Peyer's patch (tissue), 4 donors: ENCODE measurements at regions not wholly inside any gene's neighbourhood (a gene's known extent, or its start where the extent isn't known, plus 50 kb on each side); places are given as distances from the start of the nearest gene placed in this dataset.

Experiments
- DNase-seq, 3 donors: peaks; one replicate each; pipeline ENCODE4 v3.0.0-alpha.2; 2017 to 2019
- H3K27ac ChIP-seq, 4 donors: fragments of 200-600 bp; sonication (generic); one replicate each; pipeline ENCODE4 v1.5.1; 2016 to 2019
- H3K27me3 ChIP-seq, 2 donors: fragments of 200-600 bp; sonication (generic); one replicate each; pipeline ENCODE4 v1.5.1; 2019
- H3K36me3 ChIP-seq, 3 donors: fragments of 200-600 bp; sonication (generic); one replicate each; pipeline ENCODE4 v1.5.1; 2016 to 2019
- H3K4me1 ChIP-seq, 4 donors: fragments of 200-600 bp; sonication (generic); one replicate each; pipeline ENCODE4 v1.5.1; 2016 to 2019
- H3K4me3 ChIP-seq, 4 donors: fragments of 200-600 bp; sonication (generic); 1 replicate in 3 of 4; 2 replicates in 1 of 4; pipeline ENCODE4 v1.5.1; 2016 to 2019; ENCODE audit warnings: mild to moderate bottlenecking in 1 of 4
- H3K9me3 ChIP-seq, 4 donors: fragments of 200-600 bp; sonication (generic); one replicate each; pipeline ENCODE4 v1.5.1; 2016 to 2019; ENCODE audit warnings: mild to moderate bottlenecking in 1 of 4
- CTCF ChIP-seq, 6 experiments: fragments of 450-650 bp in 4 of 6; fragments of 200-600 bp in 2 of 6; sonication (generic) in 1 of 6; IDR thresholded peaks; one replicate each; pipeline ENCODE4 v1.5.1; 2017 to 2019; ENCODE audit warnings: antibody characterized with exemption in 6 of 6, mild to moderate bottlenecking in 3 of 6, moderate library complexity in 1 of 6
- POLR2A ChIP-seq, 2 donors: fragments of 450-650 bp; IDR thresholded peaks; one replicate each; pipeline ENCODE4 v1.5.1; 2017; ENCODE audit warnings: antibody characterized with exemption in 2 of 2, mild to moderate bottlenecking in 2 of 2, moderate library complexity in 2 of 2

DNA sequence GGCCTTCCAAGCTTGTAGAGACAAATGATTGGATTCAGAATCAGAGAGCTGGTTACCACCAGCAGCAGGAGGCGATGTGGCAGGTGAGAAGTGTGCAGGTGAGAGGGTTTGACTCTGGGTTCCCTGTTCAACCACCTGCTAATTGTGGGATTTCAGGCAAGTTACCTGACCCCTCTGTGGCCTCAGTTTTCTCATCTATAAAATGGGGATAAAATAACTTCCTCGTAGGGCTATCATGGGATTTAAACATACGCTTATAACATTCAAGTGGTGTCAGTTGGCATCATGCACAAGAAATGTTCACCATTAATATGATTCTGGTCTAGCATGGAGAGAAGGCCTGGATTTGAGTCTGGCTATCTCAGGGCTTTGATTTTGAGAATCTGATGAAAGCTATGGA, 143.8 kb upstream of the MYL2 start:
- no peaks in the 10 kb centered on the region for H3K4me1 ChIP-seq
- H3K9me3 ChIP-seq: no peaks in the 10 kb centered on the region
- H3K27me3 ChIP-seq: no peaks in the 10 kb centered on the region
- no peak overlapping the region for H3K4me3 ChIP-seq
- no peak for DNase-seq
- H3K36me3 ChIP-seq: no peaks in the 10 kb centered on the region
- TF ChIP-seq POLR2A (IDR thresholded peaks at IDR 0.05) (no peak), CTCF (IDR thresholded peaks at IDR 0.05) (no peak)
- H3K27ac ChIP-seq: no peak overlapping the region

- Histone ChIP-seq H3K4me3 (no peak overlapping the region), H3K4me1 (no peaks in the 10 kb centered on the region), H3K36me3 (no peaks in the 10 kb centered on the region), H3K27me3 (no peaks in the 10 kb centered on the region), H3K27ac (no peak overlapping the region), H3K9me3 (no peaks in the 10 kb centered on the region)
- TF ChIP-seq CTCF (IDR thresholded peaks at IDR 0.05) (no peak), POLR2A (IDR thresholded peaks at IDR 0.05) (no peak)
- no peak for DNase-seq
Measured at GRCh38 chr12:111063295-111064026, 143.1 kb upstream of the MYL2 start.

GRCh38 chr12:111057701-111058425, 137.5 kb upstream of the MYL2 start:
- H3K4me1 ChIP-seq: peaks cover 0 to 9% (median 0%) of the 10 kb centered on the region in 4 donors
- no peaks in the 10 kb centered on the region for H3K36me3 ChIP-seq
- peak overlapping the region in 3 of 4 donors; percentile 55 to 70 (median 57) for H3K27ac ChIP-seq
- TF ChIP-seq CTCF (IDR thresholded peaks at IDR 0.05): no peak
- no peak for TF ChIP-seq POLR2A (IDR thresholded peaks at IDR 0.05)
- no peaks in the 10 kb centered on the region for H3K27me3 ChIP-seq
- no peaks in the 10 kb centered on the region for H3K9me3 ChIP-seq
- H3K4me3 ChIP-seq: no peak overlapping the region
- DNase-seq: no peak

DNA sequence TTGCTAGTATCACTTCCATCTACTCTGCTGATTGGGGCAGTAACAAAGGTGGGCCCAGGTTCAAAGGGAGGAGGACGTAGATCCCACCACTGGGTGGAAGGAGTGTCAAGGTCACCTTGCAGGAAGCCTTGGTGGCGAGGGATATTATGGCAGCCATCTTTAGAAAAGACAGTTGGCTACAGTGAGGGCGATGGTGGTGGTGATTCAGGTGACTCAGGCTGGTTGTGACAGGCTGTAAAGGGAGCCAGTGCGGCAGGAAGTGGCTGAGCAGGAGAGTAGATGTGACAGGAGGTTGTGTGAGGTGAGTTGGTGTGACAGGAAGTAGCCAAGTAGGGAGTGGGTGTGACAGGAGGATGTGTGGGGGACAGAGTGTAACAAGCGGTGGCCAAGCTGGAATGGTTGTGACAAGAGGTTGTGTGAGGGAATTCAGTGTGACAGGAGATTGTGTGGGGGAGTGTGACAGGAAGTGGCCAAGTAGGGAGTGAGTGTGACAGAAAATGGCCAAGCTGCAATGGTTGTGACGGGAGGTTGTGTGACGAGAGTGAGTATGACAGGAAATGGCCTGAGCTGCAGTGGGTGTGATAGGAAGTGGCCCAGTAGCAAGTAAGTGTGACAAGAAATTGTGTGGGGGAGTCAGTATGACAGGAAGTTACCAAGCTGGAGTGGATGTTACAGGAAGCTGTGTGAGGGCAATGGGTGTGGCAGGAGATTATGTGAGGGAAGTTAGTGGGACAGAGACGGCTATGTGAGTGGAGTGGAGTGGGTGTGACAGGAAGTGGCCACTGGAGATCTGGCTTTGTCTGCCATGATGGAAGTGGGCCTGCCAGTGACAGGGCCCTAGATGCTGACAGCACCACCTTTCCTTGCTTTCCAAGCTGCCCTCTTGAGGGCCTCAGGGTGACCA, 136.5 kb upstream of the MYL2 start:
- H3K4me3 ChIP-seq: no peak overlapping the region
- DNase-seq: peak in 2 of 3 donors; percentile 62 to 75
- no peak for TF ChIP-seq POLR2A (IDR thresholded peaks at IDR 0.05)
- TF ChIP-seq CTCF (IDR thresholded peaks at IDR 0.05): no peak
- no peaks in the 10 kb centered on the region for H3K36me3 ChIP-seq
- peak overlapping the region; percentile 6 to 70 (median 56) for H3K27ac ChIP-seq
- H3K4me1 ChIP-seq: peaks cover 0 to 9% (median 0%) of the 10 kb centered on the region in 4 donors
- no peaks in the 10 kb centered on the region for H3K9me3 ChIP-seq
- H3K27me3 ChIP-seq: no peaks in the 10 kb centered on the region

DNA sequence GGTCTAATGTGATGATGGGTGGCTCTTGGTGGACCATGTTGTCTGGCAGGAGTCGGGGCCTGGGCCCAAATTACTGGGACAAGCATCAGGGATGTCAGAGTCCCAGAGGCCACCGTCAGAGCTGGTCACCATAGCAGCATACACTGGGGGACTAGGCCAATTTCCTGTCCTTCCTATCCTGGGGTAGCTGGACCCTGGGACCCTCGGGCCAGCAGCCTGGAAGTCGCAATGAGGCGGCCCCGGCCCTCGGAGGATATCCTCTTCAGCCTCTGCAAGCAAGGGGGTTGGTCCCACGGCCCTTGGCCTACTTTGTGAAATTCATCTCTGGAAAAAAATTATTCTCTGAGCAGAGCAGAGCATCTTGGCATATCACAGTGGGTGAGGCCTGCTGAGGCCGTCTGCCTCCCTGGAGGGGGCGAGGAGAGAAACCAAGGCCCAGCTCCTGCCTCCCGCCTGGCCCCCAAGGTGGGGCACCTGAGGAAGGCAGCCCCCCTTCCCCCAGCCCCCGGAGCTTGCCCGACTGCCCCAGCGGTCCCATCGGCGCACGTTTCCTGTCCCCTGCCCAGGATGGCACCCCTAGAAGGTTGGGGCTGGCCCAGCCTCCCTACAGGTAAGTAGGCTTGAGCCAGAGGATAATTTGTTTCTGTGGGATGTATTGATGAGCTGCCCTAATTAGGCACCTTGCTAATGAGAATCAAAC, 135.0 kb upstream of the MYL2 start:
- peaks cover 0 to 9% (median 0%) of the 10 kb centered on the region in 4 donors for H3K4me1 ChIP-seq
- H3K9me3 ChIP-seq: no peaks in the 10 kb centered on the region
- no peak for TF ChIP-seq CTCF (IDR thresholded peaks at IDR 0.05)
- TF ChIP-seq POLR2A (IDR thresholded peaks at IDR 0.05): no peak
- H3K27ac ChIP-seq: no peak overlapping the region
- no peaks in the 10 kb centered on the region for H3K36me3 ChIP-seq
- no peaks in the 10 kb centered on the region for H3K27me3 ChIP-seq
- peak in 2 of 3 donors; percentile 21 to 27 for DNase-seq
- H3K4me3 ChIP-seq: no peak overlapping the region
